OCI-LY3 (cell line): ENCODE measurements at regions not wholly inside any gene's neighbourhood (a gene's known extent, or its start where the extent isn't known, plus 50 kb on each side); places are given as distances from the start of the nearest gene placed in this dataset.

Source experiments
- H2AFZ ChIP-seq: fragments of 200-600, 300-600 bp; shearing (Covaris generic); 2 replicates; pipeline ENCODE4 v1.6.0; 2014; ENCODE audit warnings: antibody characterized with exemption, low read depth, low read length
- H3K27ac ChIP-seq: fragments of 200-600, 300-600 bp; sonication (generic); 2 replicates; pipeline ENCODE4 v1.5.1; 2014; ENCODE audit warnings: mild to moderate bottlenecking, low read length, moderate library complexity, mixed read lengths
- H3K27me3 ChIP-seq: fragments of 200-600, 300-600 bp; sonication (generic); 2 replicates; pipeline ENCODE4 v1.6.1; 2014; ENCODE audit warnings: low read depth, low read length, mixed read lengths
- H3K36me3 ChIP-seq: fragments of 200-600, 300-600 bp; sonication (generic); replicated peaks from 2 replicates; pipeline ENCODE3; 2014; ENCODE audit warnings: low read depth, low read length, mixed read lengths
- H3K4me1 ChIP-seq: fragments of 300-600, 200-600 bp; sonication (generic); 2 replicates; pipeline ENCODE4 v1.6.1; 2014; ENCODE audit warnings: low read length, mixed read lengths
- H3K4me2 ChIP-seq: fragments of 200-600, 300-600 bp; sonication (generic); 2 replicates; pipeline ENCODE4 v1.6.1; 2014; ENCODE audit warnings: low read length, mixed read lengths
- H3K4me3 ChIP-seq: fragments of 300-600, 200-600 bp; sonication (generic); 2 replicates; pipeline ENCODE4 v1.5.1; 2014; ENCODE audit warnings: antibody characterized with exemption, mild to moderate bottlenecking, low read length, moderate library complexity
- H3K79me2 ChIP-seq: fragments of 300-600, 200-600 bp; shearing (Covaris generic); 2 replicates; pipeline ENCODE4 v1.6.1; 2014; ENCODE audit warnings: mild to moderate bottlenecking, low read length, mixed read lengths
- H3K9ac ChIP-seq: fragments of 300-600, 200-600 bp; shearing (Covaris generic); 2 replicates; pipeline ENCODE4 v1.6.0; 2014; ENCODE audit warnings: mild to moderate bottlenecking, low read length, moderate library complexity
- H3K9me3 ChIP-seq: fragments of 200-600, 300-600 bp; shearing (Covaris generic); 2 replicates; pipeline ENCODE4 v1.6.1; 2014; ENCODE audit warnings: low read length, mixed read lengths; ENCODE audit not compliant: insufficient read depth
- H4K20me1 ChIP-seq: fragments of 200-600, 300-600 bp; sonication (generic); 2 replicates; pipeline ENCODE4 v1.6.1; 2016; ENCODE audit warnings: low read length, mixed read lengths; ENCODE audit not compliant: insufficient read depth
- EZH2phosphoT487 ChIP-seq: fragments of 200-600 bp; shearing (Covaris generic); IDR thresholded peaks from 2 replicates; pipeline ENCODE4 v1.6.1; 2018; ENCODE audit warnings: antibody characterized with exemption, mixed run types, low read depth
- TF ChIP-seq, protein P1 (sequence below): fragments of 200-600, 300-600 bp; sonication (generic); IDR thresholded peaks from 2 replicates; pipeline ENCODE4 v1.5.1; 2014; ENCODE audit warnings: antibody characterized with exemption, low read length, low read depth

- H3K27ac ChIP-seq = no peak overlapping the region
- no peaks in the 10 kb centered on the region for H3K79me2 ChIP-seq
- no peak overlapping the region for H2AFZ ChIP-seq
- H3K9me3 ChIP-seq = no peaks in the 10 kb centered on the region
- H3K9ac ChIP-seq = no peak overlapping the region
- no peak overlapping the region for H3K4me3 ChIP-seq
- H3K4me1 ChIP-seq = no peaks in the 10 kb centered on the region
- TF ChIP-seq, protein P1, sequence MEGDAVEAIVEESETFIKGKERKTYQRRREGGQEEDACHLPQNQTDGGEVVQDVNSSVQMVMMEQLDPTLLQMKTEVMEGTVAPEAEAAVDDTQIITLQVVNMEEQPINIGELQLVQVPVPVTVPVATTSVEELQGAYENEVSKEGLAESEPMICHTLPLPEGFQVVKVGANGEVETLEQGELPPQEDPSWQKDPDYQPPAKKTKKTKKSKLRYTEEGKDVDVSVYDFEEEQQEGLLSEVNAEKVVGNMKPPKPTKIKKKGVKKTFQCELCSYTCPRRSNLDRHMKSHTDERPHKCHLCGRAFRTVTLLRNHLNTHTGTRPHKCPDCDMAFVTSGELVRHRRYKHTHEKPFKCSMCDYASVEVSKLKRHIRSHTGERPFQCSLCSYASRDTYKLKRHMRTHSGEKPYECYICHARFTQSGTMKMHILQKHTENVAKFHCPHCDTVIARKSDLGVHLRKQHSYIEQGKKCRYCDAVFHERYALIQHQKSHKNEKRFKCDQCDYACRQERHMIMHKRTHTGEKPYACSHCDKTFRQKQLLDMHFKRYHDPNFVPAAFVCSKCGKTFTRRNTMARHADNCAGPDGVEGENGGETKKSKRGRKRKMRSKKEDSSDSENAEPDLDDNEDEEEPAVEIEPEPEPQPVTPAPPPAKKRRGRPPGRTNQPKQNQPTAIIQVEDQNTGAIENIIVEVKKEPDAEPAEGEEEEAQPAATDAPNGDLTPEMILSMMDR = no peak
- no peak for TF ChIP-seq EZH2phosphoT487
- H4K20me1 ChIP-seq = no peaks in the 10 kb centered on the region
- H3K36me3 ChIP-seq = no peaks in the 10 kb centered on the region
- no peak overlapping the region for H3K4me2 ChIP-seq
- H3K27me3 ChIP-seq = no peaks in the 10 kb centered on the region
Observed at GRCh38 chr16:63625126-63625525, 1496.7 kb downstream of the CDH11 start.

DNA sequence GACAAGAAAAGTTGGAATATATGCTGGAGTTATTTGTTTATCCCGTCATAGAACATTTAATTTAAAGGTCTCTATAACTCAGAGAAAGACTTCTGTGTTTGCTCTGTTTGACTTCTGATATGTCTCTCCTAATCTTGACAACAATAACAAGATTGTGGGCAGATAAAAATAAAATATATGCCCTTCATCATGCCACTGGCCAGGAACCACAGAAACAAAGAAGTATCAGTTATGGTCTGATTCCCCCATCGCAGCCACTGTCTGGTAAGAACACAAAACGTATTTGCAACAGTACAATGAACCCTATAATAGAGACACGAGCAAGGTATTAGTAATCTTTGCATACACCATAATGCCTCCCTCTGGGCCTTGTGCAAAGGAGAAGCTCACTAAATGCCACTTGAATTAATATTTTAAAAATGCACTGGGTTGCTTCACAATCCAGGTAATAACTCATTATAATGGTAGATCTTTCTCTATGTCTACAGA is 1498.3 kb downstream of the CDH11 start:
- Histone ChIP-seq H3K4me2 (no peak overlapping the region), H3K79me2 (no peaks in the 10 kb centered on the region), H3K36me3 (no peaks in the 10 kb centered on the region), H3K9ac (no peak overlapping the region), H3K27me3 (no peaks in the 10 kb centered on the region), H3K4me3 (no peak overlapping the region), H4K20me1 (no peaks in the 10 kb centered on the region), H3K4me1 (no peaks in the 10 kb centered on the region), H3K9me3 (no peaks in the 10 kb centered on the region), H2AFZ (no peak overlapping the region), H3K27ac (no peak overlapping the region)
- TF ChIP-seq, protein P1 = no peak
- TF ChIP-seq EZH2phosphoT487 = no peak

DNA sequence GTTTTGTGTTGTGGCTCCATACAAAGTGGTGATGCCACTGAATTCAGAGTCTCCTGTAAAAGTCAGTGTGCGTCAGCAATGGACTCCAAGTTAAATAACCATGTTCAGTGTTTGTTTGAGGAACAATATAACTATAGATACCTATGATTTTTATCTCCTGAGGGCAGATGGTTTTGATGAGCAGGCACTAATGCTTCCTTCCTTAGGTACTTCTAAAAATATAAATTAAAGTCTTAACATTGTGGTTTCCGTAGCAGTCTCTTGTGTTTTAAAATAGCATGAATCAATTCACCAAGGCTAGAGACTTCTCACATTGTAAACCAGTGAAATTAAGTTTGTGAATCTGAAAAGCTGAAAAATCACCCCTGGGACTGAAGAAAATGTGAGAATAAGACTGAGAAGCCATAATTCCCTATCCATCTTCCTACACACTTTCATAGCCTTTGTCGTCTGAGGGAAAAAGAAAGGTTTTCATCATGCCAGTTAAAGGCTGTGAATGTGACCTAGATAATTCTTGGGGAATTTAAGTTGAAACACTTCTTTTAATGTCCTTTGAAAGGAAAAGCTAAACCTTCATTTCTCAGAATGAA is 1502.9 kb downstream of the CDH11 start:
- TF ChIP-seq, protein P1 = no peak
- TF ChIP-seq EZH2phosphoT487 = no peak
- Histone ChIP-seq H3K79me2 (no peaks in the 10 kb centered on the region), H3K4me2 (no peak overlapping the region), H3K27me3 (no peaks in the 10 kb centered on the region), H3K4me1 (no peaks in the 10 kb centered on the region), H3K9ac (no peak overlapping the region), H3K4me3 (no peak overlapping the region), H3K27ac (no peak overlapping the region), H4K20me1 (no peaks in the 10 kb centered on the region), H3K36me3 (no peaks in the 10 kb centered on the region), H3K9me3 (no peaks in the 10 kb centered on the region), H2AFZ (no peak overlapping the region)

DNA sequence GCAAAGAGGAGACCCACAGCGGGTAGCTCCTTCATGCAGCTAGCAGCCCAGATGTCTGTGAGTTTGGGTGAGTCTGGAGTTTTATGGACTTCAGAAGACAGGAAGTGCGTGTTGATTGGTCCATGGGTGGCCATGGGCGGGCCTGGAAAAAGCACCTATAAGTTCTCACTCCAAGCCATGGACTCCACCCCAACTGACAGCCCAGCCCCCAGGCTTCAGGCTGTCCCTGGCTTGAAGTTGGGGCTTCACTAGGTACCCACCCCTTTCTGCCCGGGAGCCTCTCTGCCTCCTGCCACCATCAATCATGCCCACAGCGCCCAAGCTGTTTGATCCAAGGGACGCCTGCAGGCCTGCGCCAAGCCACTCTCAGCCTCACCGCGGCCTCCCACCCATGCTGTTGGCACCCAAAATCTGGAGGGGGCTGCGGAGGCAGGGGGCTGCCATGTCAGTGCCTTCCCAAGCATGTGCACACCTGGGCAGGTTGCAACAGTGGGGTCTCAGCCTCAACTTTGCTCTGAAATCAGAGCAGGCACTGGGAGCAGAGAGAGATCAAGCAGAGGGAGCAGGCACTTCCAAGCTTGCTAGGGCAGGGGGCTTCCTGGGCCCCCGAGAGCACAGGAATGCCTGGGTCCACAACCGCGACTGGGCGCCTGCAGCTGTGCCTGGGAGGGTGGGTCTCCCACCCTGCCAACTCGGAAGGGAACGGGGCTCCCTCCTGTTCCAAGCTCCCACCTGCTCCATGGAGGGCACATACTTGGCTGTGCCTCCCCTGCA is 1503.7 kb downstream of the CDH11 start:
- H3K27ac ChIP-seq = no peak overlapping the region
- H2AFZ ChIP-seq = no peak overlapping the region
- no peak overlapping the region for H3K4me3 ChIP-seq
- no peak overlapping the region for H3K4me2 ChIP-seq
- H3K27me3 ChIP-seq = no peaks in the 10 kb centered on the region
- TF ChIP-seq, protein P1 = no peak
- no peak for TF ChIP-seq EZH2phosphoT487
- H4K20me1 ChIP-seq = no peaks in the 10 kb centered on the region
- H3K9ac ChIP-seq = no peak overlapping the region
- H3K9me3 ChIP-seq = no peaks in the 10 kb centered on the region
- H3K79me2 ChIP-seq = no peaks in the 10 kb centered on the region
- no peaks in the 10 kb centered on the region for H3K4me1 ChIP-seq
- H3K36me3 ChIP-seq = no peaks in the 10 kb centered on the region
